K562 (cell line): ENCODE measurements at regions not wholly inside any gene's neighbourhood (a gene's known extent, or its start where the extent isn't known, plus 50 kb on each side); places are given as distances from the start of the nearest gene placed in this dataset.

Source experiments
- POLR2A ChIP-seq: fragments of 450-650 bp; conservative IDR thresholded peaks from 2 replicates; pipeline ENCODE4 v1.6.1; 2016
- POLR2AphosphoS5 ChIP-seq: IDR thresholded peaks from 2 replicates; pipeline ENCODE4 v1.6.1; 2011; ENCODE audit warnings: mild to moderate bottlenecking, low read depth, low read length, moderate library complexity; ENCODE audit not compliant: control insufficient read depth, insufficient read depth
- RAD21 ChIP-seq, 2 experiments: fragments of 250-450 bp in 1 of 2; fragments of 450-650 bp in 1 of 2; sonication (Bioruptor Pico) in 1 of 2; formaldehyde crosslinking in 1 of 2; IDR thresholded peaks in 1 of 2; conservative IDR thresholded peaks in 1 of 2; 2 replicates each; pipeline versions ENCODE4 v1.4.0 to v1.8.0; 2020 to 2022; ENCODE audit warnings: mild to moderate bottlenecking in 2 of 2, moderate library complexity in 1 of 2
- RFX5 ChIP-seq: IDR thresholded peaks from 2 replicates; pipeline ENCODE4 v1.6.1; 2011; ENCODE audit warnings: low read depth, mild to moderate bottlenecking, improper control_type of control experiment, low read length
- SP1 ChIP-seq: sonication (generic); formaldehyde crosslinking; IDR thresholded peaks from 2 replicates; pipeline ENCODE4 v1.8.1; 2022; ENCODE audit warnings: mild to moderate bottlenecking, missing genetic modification reagents
- SUPT5H ChIP-seq: fragments of 450-650 bp; IDR thresholded peaks from 2 replicates; pipeline ENCODE4 v1.6.1; 2016
- TAF7 ChIP-seq: fragments of 450-650 bp; IDR thresholded peaks from 2 replicates; pipeline ENCODE4 v1.6.1; 2016; ENCODE audit warnings: missing genetic modification characterization, missing compliant biosample characterization
- TCF7 ChIP-seq: sonication (generic); IDR thresholded peaks from 2 replicates; pipeline ENCODE4 v1.6.1; 2016; ENCODE audit warnings: antibody characterized with exemption, borderline replicate concordance
- ZBTB1 ChIP-seq: sonication (generic); formaldehyde crosslinking; IDR thresholded peaks from 2 replicates; pipeline ENCODE4 v1.8.1; 2023; ENCODE audit warnings: missing genetic modification reagents, low read depth, mild to moderate bottlenecking, borderline replicate concordance
- ZBTB12 ChIP-seq: fragments of 250-450 bp; sonication (Bioruptor Pico); IDR thresholded peaks from 2 replicates; pipeline ENCODE4 v1.4.0; 2020
- ZNF253 ChIP-seq: fragments of 250-450 bp; sonication (Bioruptor Pico); conservative IDR thresholded peaks from 2 replicates; pipeline ENCODE4 v1.6.1; 2021; ENCODE audit warnings: mild to moderate bottlenecking
- TF ChIP-seq, protein P1 (sequence below), 3 experiments: IDR thresholded peaks in 2 of 3; conservative IDR thresholded peaks in 1 of 3; 2 replicates each; pipeline ENCODE4 v1.5.1; 2011 to 2012; ENCODE audit warnings: low read length in 3 of 3, mild to moderate bottlenecking in 3 of 3, control low read depth in 2 of 3, improper control_type of control experiment in 1 of 3, inconsistent platforms in 1 of 3, low read depth in 1 of 3, mixed read lengths in 1 of 3, moderate library complexity in 1 of 3; ENCODE audit not compliant: insufficient read depth in 2 of 3
- TF ChIP-seq, protein P2 (sequence below), 2 experiments: fragments of 450-650 bp; IDR thresholded peaks; 2 replicates each; pipeline ENCODE4 v1.6.1; 2016; ENCODE audit warnings: mild to moderate bottlenecking in 2 of 2, borderline replicate concordance in 1 of 2, low read depth in 1 of 2, moderate library complexity in 1 of 2

DNA sequence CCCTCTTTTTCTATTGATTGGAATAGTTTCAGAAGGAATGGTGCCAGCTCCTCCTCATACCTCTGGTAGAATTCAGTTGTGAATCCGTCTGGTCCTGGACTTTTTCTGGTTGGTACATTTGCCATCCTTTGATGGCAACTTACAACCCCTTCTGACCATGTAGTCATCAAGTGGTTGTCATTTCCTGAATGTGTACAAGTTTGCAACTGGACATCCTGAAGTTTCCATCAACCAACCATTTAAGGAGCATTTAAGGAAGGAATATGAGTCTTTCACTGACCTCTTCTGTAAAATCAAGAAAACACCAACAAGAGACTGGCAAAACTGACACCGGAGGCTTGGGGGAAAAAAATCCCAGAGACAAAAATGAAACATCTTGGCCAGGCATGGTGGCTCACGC is 97.4 kb downstream of the RIN2 start:
- no peak for TF ChIP-seq POLR2A
- no peak for TF ChIP-seq ZNF253 (CRISPR knock-in tag)
- TF ChIP-seq ZBTB1 (CRISPR knock-in tag), result no peak
- TF ChIP-seq, protein P1, sequence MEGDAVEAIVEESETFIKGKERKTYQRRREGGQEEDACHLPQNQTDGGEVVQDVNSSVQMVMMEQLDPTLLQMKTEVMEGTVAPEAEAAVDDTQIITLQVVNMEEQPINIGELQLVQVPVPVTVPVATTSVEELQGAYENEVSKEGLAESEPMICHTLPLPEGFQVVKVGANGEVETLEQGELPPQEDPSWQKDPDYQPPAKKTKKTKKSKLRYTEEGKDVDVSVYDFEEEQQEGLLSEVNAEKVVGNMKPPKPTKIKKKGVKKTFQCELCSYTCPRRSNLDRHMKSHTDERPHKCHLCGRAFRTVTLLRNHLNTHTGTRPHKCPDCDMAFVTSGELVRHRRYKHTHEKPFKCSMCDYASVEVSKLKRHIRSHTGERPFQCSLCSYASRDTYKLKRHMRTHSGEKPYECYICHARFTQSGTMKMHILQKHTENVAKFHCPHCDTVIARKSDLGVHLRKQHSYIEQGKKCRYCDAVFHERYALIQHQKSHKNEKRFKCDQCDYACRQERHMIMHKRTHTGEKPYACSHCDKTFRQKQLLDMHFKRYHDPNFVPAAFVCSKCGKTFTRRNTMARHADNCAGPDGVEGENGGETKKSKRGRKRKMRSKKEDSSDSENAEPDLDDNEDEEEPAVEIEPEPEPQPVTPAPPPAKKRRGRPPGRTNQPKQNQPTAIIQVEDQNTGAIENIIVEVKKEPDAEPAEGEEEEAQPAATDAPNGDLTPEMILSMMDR (IDR thresholded peaks at IDR 0.05 in 2 of 3, conservative IDR thresholded peaks at IDR 0.05 in 1 of 3; ENCODE audit: insufficient read depth in 2 of 3, low read depth in 1 of 3, low read length in 3 of 3), result no peak
- no peak for TF ChIP-seq TAF7 (tag)
- TF ChIP-seq SP1 (CRISPR knock-in tag), result no peak
- TF ChIP-seq SUPT5H, result no peak
- no peak for TF ChIP-seq TCF7
- no peak for TF ChIP-seq RFX5
- TF ChIP-seq, protein P2, sequence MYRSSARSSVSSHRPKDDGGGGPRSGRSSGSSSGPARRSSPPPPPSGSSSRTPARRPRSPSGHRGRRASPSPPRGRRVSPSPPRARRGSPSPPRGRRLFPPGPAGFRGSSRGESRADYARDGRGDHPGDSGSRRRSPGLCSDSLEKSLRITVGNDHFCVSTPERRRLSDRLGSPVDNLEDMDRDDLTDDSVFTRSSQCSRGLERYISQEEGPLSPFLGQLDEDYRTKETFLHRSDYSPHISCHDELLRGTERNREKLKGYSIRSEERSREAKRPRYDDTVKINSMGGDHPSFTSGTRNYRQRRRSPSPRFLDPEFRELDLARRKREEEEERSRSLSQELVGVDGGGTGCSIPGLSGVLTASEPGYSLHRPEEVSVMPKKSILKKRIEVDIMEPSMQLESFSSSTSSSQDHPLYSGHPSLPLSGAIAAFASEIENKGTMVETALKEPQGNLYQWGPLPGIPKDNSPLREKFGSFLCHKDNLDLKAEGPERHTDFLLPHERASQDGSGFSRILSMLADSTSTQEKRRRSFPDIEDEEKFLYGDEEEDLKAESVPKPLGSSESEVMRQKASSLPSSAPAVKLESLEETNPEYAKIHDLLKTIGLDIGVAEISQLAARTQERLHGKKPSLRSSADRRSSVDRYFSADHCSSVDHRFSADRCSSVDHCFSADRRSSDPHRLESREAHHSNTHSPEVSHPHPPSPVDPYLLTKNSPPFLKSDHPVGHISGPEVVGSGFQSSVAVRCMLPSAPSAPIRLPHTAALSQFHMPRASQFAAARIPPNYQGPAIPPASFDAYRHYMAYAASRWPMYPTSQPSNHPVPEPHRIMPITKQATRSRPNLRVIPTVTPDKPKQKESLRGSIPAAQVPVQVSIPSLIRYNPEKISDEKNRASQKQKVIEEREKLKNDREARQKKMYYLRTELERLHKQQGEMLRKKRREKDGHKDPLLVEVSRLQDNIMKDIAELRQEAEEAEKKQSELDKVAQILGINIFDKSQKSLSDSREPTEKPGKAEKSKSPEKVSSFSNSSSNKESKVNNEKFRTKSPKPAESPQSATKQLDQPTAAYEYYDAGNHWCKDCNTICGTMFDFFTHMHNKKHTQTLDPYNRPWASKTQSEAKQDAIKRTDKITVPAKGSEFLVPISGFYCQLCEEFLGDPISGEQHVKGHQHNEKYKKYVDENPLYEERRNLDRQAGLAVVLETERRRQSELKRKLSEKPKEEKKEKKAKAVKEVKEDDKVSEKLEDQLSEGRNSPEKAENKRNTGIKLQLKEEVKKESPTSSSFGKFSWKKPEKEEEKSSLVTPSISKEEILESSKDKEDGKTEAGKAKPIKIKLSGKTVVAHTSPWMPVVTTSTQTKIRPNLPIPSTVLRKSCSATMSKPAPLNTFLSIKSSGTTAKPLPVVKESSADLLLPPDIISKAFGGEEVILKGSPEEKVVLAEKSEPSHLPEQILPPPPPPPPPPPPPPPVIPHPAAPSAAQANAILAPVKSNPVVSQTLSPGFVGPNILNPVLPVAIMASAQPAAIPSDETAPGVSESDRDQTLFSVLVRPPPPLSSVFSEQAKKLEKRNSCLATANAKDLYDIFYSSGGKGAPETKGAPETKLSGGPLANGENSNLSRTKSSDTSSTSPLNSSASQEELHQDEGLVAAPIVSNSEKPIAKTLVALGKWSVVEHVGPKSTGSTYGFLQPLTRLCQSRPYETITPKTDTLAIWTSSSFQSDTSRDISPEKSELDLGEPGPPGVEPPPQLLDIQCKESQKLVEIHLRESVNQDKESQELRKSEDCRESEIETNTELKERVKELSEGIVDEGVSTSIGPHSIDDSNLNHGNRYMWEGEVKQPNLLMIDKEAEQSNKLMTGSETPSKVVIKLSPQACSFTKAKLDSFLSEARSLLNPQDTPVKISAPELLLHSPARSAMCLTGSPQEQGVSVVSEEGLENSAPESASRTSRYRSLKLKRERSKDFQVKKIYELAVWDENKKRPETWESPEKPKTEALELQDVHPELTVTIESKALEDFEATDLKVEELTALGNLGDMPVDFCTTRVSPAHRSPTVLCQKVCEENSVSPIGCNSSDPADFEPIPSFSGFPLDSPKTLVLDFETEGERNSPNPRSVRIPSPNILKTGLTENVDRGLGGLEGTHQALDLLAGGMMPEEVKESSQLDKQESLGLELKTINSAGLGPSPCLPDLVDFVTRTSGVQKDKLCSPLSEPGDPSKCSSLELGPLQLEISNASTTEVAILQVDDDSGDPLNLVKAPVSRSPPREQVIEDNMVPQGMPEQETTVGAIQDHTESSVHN (IDR thresholded peaks at IDR 0.05; ENCODE audit: borderline replicate concordance in 1 of 2, low read depth in 1 of 2), result no peak
- no peak for TF ChIP-seq ZBTB12 (CRISPR knock-in tag)
- no peak for TF ChIP-seq POLR2AphosphoS5
- TF ChIP-seq RAD21 (CRISPR knock-in tag; conservative IDR thresholded peaks at IDR 0.05 in 1 of 2, IDR thresholded peaks at IDR 0.05 in 1 of 2), result no peak
